ENCODE measurements at regions not wholly inside any gene's neighbourhood (a gene's known extent, or its start where the extent isn't known, plus 50 kb on each side); places are given as distances from the start of the nearest gene placed in this dataset.

GRCh38 chr5:57842364-57843058 lies 359.9 kb upstream of the ACTBL2 start:
- TF ChIP-seq CTCF (IDR thresholded peaks at IDR 0.05) (no peak), EZH2 (IDR thresholded peaks at IDR 0.05) (no peak)
